ENCODE measurements at regions not wholly inside any gene's neighbourhood (a gene's known extent, or its start where the extent isn't known, plus 50 kb on each side); places are given as distances from the start of the nearest gene placed in this dataset.

- TF ChIP-seq CTCF (IDR thresholded peaks at IDR 0.05), result no peak
- no peak for TF ChIP-seq POLR2A (IDR thresholded peaks at IDR 0.05)
These were observed 200.3 kb downstream of the LMO4 start for GRCh38 chr1:87528754-87529517.
